ENCODE measurements at regions not wholly inside any gene's neighbourhood (a gene's known extent, or its start where the extent isn't known, plus 50 kb on each side); places are given as distances from the start of the nearest gene placed in this dataset.

- DNase-seq (ENCODE audit: low read depth in 2 of 2) = no peak
These were observed 547.8 kb downstream of the CDH26 start for GRCh38 chr20:60506061-60506460.

DNA sequence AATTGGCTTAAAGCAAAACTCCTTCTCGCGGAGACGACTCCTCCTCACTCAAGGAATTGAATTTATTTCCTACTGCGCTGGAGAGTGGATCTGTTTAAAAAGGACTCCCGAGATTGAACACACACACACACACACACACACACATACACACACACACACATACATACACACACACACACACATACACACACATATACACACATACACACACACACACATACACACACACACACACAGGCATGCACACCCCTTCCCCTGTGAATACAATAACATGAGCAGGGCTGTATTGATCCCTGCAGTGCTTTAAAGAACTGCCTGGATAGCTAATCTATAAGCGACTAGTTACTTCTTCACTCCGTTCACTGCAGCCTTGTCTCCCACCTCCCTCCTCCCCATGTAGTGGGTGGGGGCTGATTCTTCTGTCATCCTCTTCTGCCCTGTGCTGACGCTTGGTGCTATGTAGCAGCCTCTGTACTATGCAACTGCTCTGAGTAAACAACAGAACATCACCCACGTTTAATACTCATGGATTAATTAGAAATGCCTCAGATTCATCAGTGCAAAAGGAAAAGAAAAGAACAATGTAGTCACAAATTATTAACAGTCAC lies 549.0 kb downstream of the CDH26 start:
- DNase-seq (ENCODE audit: low read depth in 2 of 2) = no peak

- no peak for DNase-seq (ENCODE audit: low read depth in 2 of 2)
These were observed 551.2 kb downstream of the CDH26 start for GRCh38 chr20:60509407-60509806.

- no peak for DNase-seq (ENCODE audit: low read depth in 2 of 2)
These were observed 552.1 kb downstream of the CDH26 start for GRCh38 chr20:60510356-60510755.

- peak; percentile 68 to 75 for DNase-seq (ENCODE audit: low read depth in 2 of 2)
These were observed 554.2 kb downstream of the CDH26 start for GRCh38 chr20:60512443-60512842.

DNA sequence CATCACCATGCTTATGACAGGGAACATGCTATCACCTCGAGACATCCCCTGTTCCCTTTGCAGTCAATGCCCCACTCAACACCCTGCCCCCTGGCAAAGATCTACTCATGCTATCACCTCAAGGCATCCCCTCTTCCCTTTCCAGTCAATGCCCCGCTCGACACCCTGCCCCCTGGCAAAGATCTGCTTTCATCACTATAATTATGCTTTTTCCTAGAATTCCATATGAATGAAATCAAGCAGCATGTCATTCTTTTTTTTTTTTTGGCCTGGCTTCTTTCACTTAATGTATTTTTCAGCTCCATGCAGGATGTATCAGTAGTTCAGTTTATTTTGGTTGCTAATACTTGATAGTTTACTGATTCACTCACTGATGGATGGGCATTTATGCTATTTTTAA lies 554.9 kb downstream of the CDH26 start:
- DNase-seq (ENCODE audit: low read depth in 2 of 2) = no peak

- no peak for DNase-seq (ENCODE audit: low read depth in 2 of 2)
These were observed 558.2 kb downstream of the CDH26 start for GRCh38 chr20:60516442-60516841.

GRCh38 chr20:60518022-60518421 lies 559.8 kb downstream of the CDH26 start:
- no peak for DNase-seq (ENCODE audit: low read depth in 2 of 2)

GRCh38 chr20:60525397-60525796 lies 567.2 kb downstream of the CDH26 start:
- no peak for DNase-seq (ENCODE audit: low read depth in 2 of 2)

DNA sequence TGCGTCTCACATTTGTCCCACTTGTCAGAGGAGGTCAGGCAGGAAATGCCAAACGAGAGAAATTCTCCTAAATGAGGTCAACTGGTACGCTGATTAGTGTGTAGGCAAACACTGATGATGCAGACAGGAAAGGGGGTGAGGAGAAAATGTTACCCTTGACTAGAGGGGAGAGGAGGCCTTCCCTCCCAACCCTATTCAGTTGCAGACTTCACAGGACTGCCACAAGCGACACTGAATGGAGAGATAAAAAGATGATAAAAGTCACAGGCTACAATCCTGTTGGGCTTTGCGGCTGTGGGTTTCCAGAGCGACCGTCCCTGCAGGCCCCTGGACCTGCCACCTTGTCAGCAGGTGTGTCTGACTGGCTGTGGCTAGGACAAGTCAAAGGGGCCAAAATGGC lies 569.4 kb downstream of the CDH26 start:
- no peak for DNase-seq (ENCODE audit: low read depth in 2 of 2)

DNA sequence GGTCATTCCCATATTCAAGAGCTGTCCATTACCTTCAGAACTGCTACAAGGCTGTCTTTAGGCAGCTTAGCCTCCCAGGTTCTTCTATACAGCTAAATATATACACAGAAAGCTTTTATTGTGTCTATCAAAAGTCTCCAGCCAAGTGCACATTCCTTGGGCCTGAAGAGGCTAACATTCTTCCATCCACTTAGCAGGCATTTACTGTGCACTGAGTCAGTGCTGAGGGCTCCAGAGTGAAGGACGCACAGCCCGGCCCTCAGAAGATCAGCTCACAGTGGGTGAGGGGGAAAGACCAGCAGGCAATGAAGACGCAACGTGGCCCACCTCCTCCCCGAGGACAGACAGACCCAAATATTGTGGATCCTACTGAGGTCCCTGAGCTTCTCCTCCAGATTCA lies 569.9 kb downstream of the CDH26 start:
- DNase-seq (ENCODE audit: low read depth in 2 of 2) = no peak

DNA sequence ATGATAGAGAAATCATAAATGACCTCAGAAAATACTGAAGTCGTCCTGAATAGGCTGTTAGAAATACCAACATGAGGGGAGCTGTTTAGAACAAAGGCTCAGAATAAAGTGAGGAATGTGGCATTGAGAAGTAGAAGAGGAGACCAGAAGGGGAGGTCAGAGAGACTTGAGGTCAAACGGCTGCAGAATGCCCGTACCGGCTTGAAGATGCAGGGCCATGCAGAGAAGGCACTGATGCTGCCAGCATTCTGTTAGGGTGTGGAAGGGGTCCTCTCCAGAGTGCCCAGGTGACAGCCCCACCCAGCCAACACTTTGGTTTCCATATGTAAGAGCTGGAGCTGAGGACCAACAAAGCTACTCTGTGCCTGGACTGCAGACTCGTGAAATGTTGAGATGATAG lies 570.9 kb downstream of the CDH26 start:
- no peak for DNase-seq (ENCODE audit: low read depth in 2 of 2)

DNA sequence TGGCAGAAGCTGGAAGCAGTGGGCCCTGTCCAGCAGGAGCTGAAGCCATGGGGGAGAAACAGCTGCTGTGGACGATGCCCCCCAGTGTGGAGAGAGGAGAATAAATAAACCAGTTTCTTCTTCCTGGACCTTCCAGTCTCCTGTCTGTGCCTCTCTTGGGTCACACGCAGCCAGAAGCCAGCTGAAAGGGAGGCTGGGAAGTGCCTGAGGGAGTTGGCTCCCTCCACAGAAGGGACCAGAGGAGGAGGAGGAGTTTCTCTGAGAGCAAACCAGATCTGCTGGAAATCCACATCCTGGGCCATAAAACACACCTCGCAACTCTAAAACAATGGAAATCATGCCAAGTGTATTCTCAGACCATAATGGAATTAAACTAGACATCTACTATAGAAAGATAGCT lies 577.0 kb downstream of the CDH26 start:
- no peak for DNase-seq (ENCODE audit: low read depth in 2 of 2)

DNA sequence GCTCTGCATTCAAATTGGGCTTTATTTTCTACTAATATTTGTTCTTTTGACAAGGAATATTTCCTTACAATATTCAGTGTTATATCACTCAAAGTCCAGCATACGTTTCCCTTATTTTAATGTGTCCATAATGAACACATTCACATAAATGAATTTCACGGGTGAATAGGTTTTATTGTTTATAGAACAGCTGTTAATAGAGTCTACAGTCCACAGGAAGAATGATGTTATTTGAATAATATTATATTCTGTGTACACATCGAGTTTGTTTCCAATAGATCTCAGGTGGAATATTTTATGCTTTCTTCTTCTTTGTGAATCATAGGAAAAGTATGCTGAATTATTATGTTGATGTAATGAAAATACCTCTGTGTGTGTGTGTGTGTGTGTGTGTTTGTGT lies 582.4 kb downstream of the CDH26 start:
- DNase-seq (ENCODE audit: low read depth in 2 of 2) = no peak

DNA sequence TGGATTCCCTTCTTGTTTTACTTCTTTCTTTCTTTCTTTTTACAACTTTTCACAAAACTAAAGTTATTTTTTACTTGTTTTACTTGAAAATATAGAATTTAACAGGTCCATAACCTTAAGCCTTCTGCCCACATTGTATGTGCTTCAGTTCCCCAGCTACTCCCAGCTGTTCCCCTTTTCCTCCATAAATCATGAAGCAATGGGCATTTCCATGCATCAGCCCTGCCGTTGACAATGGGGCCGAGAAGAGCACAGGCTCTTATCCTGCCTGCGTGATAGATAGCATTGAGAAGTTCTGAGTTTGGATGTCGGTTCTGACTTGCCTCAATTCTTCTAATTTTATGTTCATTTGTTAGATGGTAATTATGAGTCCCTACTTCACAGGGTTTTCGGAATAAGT lies 583.8 kb downstream of the CDH26 start:
- DNase-seq (ENCODE audit: low read depth in 2 of 2) = no peak

GRCh38 chr20:60543598-60543997 lies 585.4 kb downstream of the CDH26 start:
- no peak for DNase-seq (ENCODE audit: low read depth in 2 of 2)

GRCh38 chr20:60553095-60553494 lies 594.9 kb downstream of the CDH26 start:
- DNase-seq (ENCODE audit: low read depth in 2 of 2) = no peak

GRCh38 chr20:60558486-60558885 lies 600.3 kb downstream of the CDH26 start:
- no peak for DNase-seq (ENCODE audit: low read depth in 2 of 2)

GRCh38 chr20:60559462-60559861 lies 601.2 kb downstream of the CDH26 start:
- DNase-seq (ENCODE audit: low read depth in 2 of 2) = no peak

DNA sequence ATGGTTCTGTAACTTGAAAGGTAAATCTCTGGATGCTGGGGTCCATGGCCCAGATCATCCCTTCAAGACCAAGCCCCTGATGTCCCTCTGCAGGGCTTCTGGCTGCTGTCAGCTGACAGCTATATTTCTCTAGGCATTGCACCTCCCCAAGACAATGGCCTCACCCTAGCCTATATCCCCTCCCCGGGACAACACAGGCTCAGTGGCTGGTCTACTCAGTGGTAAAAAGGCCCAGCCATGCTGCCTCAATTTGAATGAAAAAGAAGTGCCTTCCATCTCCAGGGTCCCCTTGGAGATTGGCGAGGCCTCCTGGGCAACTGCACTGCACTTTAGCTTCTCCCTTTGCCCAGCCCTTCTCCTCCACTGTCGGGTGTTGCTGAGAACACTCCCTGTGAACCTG lies 602.8 kb downstream of the CDH26 start:
- no peak for DNase-seq (ENCODE audit: low read depth in 2 of 2)

GRCh38 chr20:60565083-60565482 lies 606.9 kb downstream of the CDH26 start:
- DNase-seq (ENCODE audit: low read depth in 2 of 2) = no peak

DNA sequence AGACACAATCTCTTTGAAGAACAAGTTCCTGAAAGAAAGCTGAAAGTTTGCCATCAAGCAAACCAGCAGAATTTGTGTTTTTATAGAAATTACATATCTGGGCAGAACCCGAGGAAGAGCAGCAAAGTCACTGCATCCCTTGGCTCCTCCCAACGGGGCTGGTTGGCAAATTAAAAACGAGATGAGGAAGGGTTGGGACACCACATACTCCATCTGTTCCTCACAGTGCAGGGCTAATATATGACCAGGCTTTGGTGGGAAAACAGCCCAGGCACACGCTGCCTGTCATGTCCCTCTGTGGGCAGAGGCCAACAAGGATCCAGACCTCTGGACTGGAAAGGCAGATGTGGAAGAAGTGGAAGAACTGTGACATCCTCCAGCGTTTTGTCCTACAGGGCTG lies 607.3 kb downstream of the CDH26 start:
- no peak for DNase-seq (ENCODE audit: low read depth in 2 of 2)

DNA sequence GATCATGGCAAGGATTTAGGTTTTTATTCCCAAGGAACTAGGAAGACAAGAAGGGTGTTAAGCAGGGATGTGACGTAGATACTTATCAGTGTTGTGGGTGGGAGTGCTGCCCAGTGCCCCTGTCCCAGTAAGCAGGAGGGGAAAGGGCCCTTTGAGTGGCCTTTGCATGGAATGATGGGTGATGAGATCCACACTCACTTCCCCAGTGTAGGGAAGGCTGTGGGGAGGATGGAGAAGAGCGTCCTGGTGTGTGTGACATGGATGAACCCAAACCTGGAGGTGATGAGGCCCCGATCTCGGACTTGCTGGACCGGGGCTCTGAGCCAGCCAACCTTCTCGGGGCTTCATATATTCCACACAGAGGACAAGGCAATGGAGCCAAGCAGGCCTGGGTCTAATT lies 610.9 kb downstream of the CDH26 start:
- DNase-seq (ENCODE audit: low read depth in 2 of 2) = no peak

GRCh38 chr20:60570481-60571277 lies 612.5 kb downstream of the CDH26 start:
- no peak for DNase-seq (ENCODE audit: low read depth in 2 of 2)
